DMS53 (cell line): ENCODE measurements at regions not wholly inside any gene's neighbourhood (a gene's known extent, or its start where the extent isn't known, plus 50 kb on each side); places are given as distances from the start of the nearest gene placed in this dataset.

ENCODE experiments used
- DNase-seq: peaks from one replicate; lab custom pipeline; 2025; lab: John Stamatoyannopoulos, UW

DNA sequence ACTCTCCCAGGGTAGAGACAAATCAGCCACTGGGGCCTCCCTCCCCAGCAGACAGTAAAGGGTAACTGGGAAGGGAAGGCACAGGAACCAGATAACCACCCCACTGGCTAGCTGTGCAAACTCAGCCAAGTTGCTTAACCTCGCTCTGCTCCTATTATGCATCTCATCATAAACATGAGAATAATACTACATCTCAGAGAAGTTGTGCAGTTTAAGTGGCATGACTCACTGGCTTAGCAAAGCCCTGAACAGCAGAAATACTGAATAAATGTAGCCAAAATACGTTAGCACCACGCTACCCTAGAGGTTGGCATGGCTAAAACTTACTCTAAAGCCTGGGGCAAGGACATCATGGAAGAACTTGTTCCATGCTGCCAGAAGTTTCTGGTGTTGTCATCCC lies 128.1 kb upstream of the ANK3 start:
- peak; percentile 14 for DNase-seq

DNA sequence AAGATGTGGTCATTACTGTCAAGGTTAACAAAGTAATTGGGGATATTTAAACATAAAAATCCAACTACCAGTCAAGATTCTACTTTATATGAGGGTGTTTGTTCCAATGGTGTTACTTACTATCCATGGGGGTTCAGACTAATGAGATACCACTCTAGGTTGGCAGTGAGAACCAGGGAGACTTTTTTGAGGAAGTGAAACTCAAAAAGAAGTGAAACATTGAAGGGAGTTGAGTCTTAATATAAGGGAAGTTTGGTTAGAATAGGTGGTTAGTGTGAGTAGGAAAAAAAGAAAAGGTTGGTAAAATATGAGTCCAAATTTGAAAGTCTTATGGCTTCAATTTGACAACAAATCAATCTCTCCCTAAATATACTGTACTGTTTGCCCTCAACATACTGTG lies 123.6 kb upstream of the ANK3 start:
- DNase-seq = no peak

DNA sequence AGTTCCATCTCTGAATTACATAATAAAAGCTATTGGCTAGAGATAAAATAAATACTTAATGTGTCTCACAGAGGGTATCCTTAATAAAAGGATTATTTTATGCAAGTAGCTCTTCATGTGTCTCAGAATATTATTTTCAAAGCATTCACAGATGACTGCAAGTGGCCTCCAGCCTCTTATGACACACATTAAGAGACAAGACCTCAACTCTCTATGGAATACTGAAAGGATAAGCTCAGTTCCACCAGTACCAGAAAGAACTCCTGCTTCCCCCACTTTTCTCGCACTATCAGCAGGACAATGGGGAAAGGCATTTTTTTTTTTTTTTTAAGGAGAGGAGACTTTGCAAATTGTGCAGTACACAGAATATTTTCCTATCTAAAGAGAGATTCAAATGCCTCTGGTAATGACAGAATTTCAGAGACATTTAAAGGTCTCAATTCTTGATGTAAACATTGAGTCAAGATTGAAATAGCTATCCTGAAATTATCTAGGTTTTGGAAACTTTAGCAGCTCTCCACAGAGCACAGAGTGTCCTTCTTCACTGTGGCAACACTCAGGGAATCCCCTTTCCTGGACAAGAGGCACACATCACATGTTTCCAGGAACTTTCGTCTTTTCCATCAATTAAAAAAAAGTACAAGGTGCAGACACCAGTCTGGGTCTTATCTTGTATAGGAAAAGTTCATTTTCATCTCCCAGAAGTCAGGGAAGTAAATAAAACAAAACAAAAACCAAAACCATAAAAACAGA lies 122.0 kb upstream of the ANK3 start:
- no peak for DNase-seq

DNA sequence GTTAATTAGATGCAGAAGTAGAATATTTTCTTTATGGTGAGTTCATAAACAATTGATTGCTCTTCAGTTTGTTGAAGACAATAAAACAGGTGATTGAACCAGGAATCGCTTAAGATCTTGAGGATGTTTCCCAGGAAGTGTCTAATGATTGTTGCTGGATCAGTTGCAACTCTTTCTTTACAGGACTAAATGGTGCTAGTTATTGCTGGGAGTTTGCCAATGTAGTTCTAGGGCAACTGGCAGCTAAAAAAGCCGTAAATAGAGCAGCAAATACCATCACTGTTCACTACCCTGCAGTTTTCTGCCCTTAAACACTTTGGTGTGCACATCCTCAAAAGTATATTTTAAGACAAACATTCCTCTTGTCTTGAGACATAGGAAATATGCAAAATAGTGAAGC lies 119.2 kb upstream of the ANK3 start:
- no peak for DNase-seq

DNA sequence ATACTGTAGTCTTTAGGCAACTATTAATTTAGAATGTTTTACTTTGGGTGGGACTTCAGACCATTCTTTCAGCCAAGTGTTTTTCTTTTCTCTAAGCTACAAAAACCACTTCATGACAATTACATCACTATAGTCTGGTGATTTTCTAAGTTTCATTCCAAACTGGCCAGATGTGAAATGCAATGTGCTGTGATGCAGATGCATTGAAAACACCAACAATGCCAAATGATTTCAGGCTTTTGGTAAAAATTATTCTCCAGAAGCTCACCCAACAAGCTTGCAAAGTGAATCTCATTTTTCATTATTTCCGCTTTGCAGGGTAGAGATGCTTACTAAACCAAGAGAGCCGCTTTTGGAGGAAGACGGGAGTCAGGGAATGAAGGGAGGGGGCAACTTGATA lies 118.4 kb upstream of the ANK3 start:
- DNase-seq = no peak

DNA sequence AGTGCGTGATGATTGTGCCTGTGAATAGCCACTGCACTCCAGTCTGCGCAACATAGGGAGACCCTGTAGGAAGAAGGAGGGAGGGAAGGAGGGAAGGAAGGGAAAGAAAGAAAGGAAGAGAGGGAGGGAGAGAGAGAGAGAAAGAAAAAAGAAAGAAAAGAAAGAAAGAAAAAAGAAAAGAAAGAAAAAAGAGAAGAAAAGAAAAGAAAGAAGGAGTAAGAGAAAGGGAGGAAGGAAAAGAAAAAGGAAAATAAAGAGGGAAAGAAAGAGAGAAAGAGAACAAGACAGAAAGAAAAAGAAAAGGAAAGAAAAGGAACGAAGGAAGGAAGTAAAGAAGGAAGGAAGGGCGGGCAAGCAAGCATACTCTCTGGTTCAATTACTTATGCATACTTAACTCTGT lies 112.9 kb upstream of the ANK3 start:
- no peak for DNase-seq

DNA sequence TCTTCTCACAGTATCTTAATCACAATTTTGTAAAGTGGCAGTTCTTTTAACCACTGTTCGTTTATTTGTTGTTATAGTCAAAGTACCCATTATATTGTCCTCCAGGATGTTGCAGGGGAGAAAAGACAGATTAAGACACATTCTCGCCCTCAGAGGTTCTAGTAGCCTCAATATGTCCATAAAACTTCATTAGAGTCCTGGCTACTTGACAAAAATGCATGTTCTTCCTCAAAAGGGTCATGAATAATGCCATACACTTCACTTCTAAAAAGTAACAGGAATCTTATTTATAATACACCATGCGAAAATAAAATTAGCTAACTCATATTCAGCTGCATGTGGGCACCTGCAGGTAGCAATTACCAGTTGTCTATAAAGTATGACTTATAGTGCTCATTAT lies 109.3 kb upstream of the ANK3 start:
- DNase-seq = no peak

DNA sequence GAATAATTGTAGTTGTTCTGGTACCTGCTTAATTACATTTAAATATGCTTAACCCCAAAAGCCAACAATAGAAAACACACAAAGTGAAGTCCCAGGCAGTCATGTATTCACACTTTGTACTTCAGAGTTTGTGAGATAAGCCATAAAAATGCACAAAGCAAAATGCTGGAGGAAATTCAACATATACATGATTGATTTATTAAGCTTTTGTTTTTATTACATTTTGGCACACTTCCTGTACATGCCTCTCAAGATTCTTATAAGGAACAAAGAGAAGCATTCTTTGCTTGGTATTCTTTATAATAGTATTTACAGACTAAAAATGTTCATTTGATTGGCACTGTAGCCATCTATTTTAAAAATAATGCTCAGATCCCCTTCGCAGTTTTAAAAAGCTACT lies 107.7 kb upstream of the ANK3 start:
- no peak for DNase-seq

DNA sequence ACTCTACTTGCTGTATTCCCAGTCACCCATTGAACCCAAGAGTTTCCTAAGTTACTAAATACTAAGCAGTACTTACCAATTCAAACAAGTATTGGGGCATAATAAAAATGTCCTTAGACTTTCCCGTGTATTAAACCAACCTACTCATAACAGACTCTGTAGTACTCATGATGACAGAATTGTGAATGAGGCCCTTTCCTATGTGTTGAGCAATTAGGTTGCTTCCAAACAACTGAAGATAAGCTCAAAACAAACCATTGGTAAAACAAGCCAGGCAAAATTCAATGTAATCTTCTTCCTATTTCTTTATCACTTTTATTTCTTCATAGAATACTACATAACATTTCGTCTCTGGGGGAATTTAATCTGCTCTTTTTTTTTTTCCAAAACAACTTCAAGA lies 106.5 kb upstream of the ANK3 start:
- no peak for DNase-seq

DNA sequence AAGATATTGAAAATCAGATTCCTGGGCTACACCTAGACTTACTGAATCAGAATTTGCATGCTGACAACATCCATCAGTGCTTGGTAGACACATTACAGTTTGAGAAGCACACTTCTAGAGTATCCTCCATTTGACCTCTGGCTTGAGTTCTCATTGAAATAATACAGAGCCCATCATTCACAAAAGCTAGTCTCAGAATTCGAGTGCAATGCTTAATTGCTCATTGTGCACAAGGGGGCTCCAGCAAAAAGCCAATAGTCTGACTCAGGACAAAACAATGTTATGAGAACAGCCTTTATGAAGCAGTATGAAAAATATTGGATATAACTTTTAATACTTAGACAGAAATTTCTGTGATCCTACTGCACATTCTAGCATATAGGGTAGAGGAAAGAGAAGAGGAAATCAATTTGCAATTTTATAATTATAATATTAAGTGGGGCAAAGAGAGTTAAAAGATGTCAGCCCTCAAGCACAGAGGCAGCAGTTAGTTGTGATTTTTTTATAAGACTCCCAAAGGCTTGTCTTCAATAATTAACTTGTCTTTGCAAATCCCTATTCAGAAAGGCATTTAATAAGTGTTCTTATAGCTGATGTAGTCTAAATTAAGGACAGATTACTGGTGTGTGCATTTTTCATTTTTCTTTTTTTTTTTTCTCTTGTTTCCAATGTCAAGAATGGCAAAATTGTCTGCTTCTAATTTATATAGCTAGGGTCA lies 105.8 kb upstream of the ANK3 start:
- no peak for DNase-seq

DNA sequence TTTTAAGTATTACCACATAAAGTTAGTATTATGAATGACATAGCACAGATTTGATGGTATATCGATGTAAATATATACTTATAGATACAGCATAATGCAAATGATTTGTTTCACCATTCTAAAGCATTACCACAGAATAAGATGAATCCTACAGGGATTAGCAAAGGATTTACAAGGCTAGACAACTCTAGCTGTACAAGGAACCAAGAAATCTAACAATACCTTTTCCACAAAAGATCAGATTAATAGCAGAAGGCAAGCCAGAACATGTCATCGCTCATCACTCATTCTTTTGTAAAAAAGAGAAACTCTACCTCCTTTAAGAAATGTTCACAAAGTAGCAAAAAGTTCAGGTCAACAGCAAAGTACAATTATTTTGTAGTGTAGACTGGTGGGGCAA lies 105.1 kb upstream of the ANK3 start:
- no peak for DNase-seq

DNA sequence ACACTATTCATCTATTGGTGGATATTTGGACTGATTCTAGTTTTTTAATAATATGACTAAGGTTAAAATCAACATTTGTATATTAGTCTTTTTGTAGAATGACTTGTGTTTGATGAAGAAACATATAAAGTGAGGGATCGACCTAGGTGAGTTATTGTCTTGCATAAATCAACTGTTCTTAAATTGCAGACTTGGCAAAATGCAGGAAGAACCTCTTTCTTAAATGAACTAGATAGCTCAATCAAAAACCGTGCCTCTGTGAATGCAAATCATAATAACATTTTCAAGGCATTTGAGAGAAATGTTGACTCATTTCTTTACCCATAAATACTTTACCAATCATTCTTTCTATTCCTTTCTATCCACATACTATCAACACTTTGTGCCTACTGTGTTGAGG lies 101.5 kb upstream of the ANK3 start:
- no peak for DNase-seq

DNA sequence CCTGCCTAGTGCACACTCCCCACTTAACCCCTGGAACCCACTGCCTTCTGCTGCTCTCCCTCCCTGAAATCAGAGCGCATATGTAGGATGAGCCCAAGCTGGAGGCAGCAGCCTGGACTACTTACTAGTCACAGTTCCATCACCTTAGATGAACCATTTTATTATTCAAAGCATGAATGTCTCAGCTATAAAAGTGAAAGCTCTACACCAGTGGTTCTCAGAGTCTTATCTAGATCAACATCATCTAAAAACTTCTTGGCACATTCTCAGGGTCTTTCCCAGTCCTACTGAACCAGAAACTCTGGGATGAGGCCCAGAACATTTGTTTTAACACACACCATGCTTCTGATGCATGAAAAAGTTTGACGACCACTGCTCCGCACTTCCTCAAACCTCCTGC lies 100.3 kb upstream of the ANK3 start:
- no peak for DNase-seq

DNA sequence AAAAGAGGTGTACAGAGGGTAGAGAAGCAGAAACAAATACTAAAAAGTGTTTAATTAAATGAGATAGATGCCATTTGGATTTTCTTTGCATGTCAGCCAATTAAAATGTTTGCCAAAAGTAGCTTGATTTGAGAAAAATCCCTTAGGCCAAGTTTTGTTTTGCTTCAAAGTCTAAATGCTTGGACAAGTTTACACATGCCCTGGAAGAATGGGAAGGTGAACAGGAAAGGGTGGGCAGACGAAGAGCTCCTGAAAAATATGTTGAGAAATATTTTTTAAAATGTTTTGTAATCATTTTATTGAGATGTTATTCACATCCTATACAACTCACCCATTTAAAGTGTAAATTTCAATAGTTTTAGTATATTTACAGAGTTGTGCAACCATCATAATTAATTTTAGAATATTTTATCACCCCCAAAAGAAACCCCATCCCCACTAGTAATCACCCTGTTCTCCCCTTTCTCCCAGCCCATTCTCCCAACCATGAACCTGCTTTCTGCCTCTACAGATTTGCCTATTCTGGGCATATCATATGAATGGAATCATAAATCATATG lies 98.5 kb upstream of the ANK3 start:
- no peak for DNase-seq

DNA sequence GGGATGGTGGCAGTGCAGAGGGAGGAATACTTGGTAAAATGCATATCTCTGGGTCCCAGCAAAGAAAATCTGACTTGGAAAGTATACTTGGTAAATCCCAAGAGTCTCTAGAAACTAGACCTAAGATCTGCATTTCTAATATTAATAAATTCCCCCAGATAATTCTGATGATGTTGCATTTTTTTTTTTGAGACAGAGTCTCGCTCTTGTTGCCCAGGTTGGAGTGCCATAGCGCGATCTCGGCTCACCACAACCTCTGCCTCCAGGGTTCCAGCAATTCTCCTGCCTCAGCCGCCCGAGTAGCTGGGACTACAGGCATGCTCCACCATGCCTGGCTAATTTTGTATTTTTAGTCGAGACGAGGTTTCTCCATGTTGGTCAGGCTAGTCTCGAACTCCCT lies 97.9 kb upstream of the ANK3 start:
- no peak for DNase-seq

DNA sequence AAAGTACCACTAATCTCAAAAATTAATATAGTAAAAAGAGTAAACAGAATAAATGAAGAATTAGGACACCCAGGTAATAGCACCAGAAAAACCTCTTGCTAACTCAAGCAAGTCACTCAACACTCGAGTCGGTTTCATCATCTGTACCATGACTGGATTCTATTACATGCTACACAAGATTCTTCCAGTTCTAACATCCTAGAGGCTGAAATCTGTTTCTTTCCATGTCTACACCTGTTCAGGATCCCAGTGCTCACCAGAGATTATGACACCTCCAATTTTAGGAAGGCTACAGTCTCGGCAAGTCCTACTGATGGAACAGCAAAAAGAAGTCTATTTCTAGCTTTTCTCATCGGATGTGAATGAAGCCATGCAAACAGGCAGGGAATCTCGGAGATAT lies 95.3 kb upstream of the ANK3 start:
- no peak for DNase-seq

DNA sequence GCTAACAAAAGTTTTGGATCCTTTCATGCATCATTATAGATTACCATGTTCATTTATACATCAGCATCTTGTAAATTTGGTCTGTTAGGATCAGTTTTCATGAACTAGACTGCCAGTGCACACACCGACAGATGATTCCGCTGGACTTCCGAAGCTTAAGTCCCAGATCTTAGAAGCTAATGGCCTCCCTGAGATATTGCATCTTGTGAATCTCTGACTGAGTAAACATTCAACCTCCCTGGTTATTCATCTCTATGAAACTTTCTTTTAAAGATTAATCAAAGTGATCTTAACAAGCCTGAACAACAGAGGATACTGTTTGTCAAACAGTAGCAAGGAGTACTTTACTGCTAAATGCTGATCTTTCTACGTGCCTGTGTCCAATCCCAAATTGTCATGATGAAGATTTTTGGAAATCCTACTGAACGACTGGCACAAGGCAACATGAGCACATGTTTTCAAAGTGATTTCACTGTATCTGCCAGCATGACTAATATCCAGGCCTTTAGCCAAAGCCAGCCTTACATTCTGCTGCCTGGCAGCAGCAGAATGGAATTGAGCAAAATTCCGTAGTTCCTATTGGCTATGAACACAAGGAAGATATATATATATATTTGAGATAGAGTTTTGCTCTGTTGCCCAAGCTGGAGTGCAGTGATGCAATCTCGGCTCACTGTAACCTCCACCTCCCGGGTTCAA lies 91.3 kb upstream of the ANK3 start:
- no peak for DNase-seq

DNA sequence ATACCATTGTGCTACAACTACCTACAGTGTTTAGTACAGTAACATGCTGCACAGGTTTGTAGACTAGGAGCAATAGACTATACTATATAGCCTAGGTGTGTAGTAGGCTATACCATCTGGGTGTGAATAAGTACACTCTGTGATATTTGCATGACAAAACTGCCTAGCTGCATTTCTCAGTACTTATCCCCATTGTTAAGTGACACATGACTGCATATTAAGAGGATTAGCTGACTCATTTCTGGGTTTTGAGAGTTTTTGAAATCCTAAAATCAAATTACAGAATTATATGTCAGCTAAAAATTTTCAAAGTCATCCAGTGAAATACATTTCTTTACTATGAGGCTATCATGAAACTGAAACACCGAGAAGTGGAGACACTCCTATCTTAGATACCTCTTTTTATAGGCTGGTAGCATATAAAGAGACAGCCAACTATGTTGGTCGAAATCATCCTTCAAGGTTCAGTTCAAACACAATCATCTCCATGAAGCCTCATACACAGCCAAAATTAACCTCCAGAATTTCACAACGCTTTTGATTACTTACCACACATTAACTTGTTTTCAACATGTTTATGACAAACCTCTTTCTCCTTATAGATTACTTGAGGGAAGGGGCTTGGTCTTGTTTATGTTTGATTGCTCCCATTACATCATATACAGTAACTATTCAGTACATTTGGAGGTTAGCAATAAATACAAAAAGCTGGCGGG lies 89.8 kb upstream of the ANK3 start:
- peak; percentile 15 for DNase-seq

DNA sequence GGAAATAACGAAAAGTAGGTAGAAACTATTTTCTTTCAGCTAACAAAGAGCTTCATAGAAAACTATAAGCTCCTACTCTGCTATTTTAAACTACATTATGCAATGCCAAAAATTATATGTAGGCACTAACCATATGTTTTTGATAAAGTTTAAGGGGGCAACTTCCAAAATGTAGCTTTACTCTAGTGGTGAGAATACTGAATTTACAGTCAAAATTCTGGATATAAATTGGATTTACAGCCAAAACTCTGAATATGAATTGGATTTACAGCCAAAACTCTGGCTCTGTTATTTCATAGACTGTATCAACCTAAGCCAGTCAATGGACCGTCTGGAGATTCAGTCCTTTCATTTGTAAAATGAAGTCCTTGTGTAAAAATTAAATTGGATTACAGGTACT lies 86.8 kb upstream of the ANK3 start:
- no peak for DNase-seq

DNA sequence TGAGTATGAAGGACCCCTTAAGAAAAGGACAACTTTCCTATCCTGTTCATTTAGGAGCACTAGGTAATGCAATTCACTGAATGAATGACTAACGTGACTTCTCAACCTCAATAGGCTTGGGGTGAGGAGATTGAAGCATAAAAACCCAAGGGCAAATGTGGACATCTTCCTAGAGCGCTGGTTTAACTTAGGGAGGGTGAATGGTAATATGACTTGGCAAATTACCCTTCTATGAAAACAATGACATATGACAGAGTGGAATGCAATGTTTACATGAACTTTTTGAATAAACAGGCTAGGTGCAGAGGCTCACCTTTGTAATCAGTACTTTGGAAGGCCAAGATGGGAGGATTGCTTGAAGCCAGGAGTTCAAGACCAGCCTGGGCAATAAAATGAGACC lies 83.9 kb upstream of the ANK3 start:
- DNase-seq = peak; percentile 22

DNA sequence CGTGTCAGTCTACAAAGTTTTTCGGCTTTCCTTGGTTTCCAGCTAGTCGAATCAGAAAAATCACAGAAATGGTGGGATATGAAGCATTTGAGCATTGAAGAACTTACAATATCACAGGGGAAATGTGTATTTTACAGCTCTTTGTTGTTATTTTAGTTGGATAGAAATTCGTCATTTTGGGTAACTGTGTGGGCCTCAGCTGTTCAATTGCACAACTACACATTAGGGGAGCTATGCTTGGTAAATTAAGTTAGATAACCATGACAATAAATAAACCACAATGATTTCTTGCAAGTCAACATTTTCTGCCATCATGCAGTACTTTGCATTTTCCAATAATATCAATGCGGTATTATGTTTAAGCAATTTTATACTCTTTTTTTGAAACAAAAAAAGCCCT lies 80.4 kb upstream of the ANK3 start:
- DNase-seq = no peak

DNA sequence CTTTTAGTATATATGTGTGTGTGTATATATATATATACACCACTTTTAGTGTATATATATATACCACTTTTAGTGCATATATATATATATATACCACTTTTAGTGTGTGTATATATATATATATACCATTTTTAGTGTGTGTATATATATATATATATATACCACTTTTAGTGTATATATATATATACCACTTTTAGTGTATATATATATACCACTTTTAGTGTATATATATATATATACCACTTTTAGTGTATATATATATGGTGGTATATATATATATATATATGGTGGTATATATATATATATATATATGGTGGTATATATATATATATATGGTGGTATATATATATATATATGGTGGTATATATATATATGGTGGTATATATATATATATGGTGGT lies 79.5 kb upstream of the ANK3 start:
- DNase-seq = peak; percentile 26

DNA sequence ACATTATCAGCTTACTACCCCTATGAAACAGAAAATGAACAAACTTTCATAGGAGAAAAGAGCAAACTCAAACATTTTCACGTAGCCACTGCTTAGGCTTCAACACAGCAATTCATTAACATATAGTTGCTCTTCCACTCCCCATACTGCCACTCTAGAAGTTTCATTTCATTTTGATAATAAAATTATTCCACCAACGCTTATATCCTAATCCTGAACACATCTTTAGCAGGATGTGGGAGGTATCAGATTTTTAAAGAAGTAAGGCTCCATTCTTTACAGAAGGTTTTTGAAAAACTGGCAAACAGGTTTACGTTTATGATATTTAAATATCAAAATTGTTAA lies 77.5 kb upstream of the ANK3 start:
- no peak for DNase-seq
